Panc1 (cell line): ENCODE measurements at regions not wholly inside any gene's neighbourhood (a gene's known extent, or its start where the extent isn't known, plus 50 kb on each side); places are given as distances from the start of the nearest gene placed in this dataset.

Experiments used
- ATAC-seq: fragments of 200-7000 bp; cut with Tn5 transposase; 2 replicates; pipeline ENCODE4 v1.9.1; 2020; ENCODE audit warnings: mild to moderate bottlenecking, moderate library complexity
- BruUV-seq: library from RNA; stranded (reverse); fragments of 400-500 nt; replicated peaks from 2 replicates; lab custom pipeline; 2021; lab: Mats Ljungman, UMichigan
- CTCF ChIA-PET: fragments of 300-600 bp; sonication (Branson Sonifier 250); formaldehyde crosslinking; loops from one replicate; lab custom pipeline; 2022; ENCODE audit warnings: antibody characterized with exemption; lab: Charles Lee
- POLR2A ChIA-PET: fragments of 300-600 bp; sonication (Branson Sonifier 250); formaldehyde crosslinking; loops from one replicate; lab custom pipeline; 2022; ENCODE audit warnings: antibody characterized with exemption; lab: Charles Lee
- DNase-seq: peaks from one replicate; pipeline ENCODE4 v3.0.0-alpha.2; 2010; ENCODE audit warnings: low read depth, low spot score
- H3K27ac ChIP-seq: 2 replicates; pipeline ENCODE4 v1.5.1; 2011; ENCODE audit warnings: mild to moderate bottlenecking, low read length, inconsistent platforms
- H3K27me3 ChIP-seq: fragments of 200-500 bp; sonication (Bioruptor generic); 2 replicates; pipeline ENCODE4 v1.6.0; 2014; ENCODE audit warnings: low read length, inconsistent platforms; ENCODE audit not compliant: control insufficient read depth, insufficient read depth
- H3K36me3 ChIP-seq: fragments of 200-500 bp; sonication (Bioruptor generic); 2 replicates; pipeline ENCODE4 v1.5.1; 2014; ENCODE audit warnings: inconsistent platforms, mild to moderate bottlenecking, low read length, moderate library complexity; ENCODE audit not compliant: control insufficient read depth, insufficient read depth
- H3K4me1 ChIP-seq: 2 replicates; pipeline ENCODE4 v1.5.1; 2011; ENCODE audit warnings: inconsistent platforms, mild to moderate bottlenecking, low read length, moderate library complexity; ENCODE audit not compliant: control insufficient read depth, insufficient read depth
- H3K4me3 ChIP-seq, 2 experiments: 2 replicates each; pipeline ENCODE4 v1.5.1; 2011 to 2012; ENCODE audit warnings: low read depth in 2 of 2, low read length in 2 of 2, mild to moderate bottlenecking in 2 of 2, inconsistent platforms in 1 of 2, moderate library complexity in 1 of 2
- H3K9me3 ChIP-seq: fragments of 200-500 bp; sonication (Bioruptor generic); 2 replicates; pipeline ENCODE4 v1.5.1; 2014; ENCODE audit warnings: low read depth, mild to moderate bottlenecking, inconsistent platforms, low read length, moderate library complexity; ENCODE audit not compliant: control insufficient read depth, insufficient read depth
- POLR2AphosphoS5 ChIP-seq: IDR thresholded peaks from 2 replicates; pipeline ENCODE4 v1.6.1; 2012; ENCODE audit warnings: mild to moderate bottlenecking, low read depth, low read length, moderate library complexity
- SIN3A ChIP-seq: IDR thresholded peaks from 2 replicates; pipeline ENCODE4 v1.6.1; 2012; ENCODE audit warnings: low read depth, mild to moderate bottlenecking, low read length, moderate library complexity, borderline replicate concordance; ENCODE audit not compliant: insufficient read depth
- TCF7L2 ChIP-seq: IDR thresholded peaks from 2 replicates; pipeline ENCODE4 v1.6.1; 2011; ENCODE audit warnings: mild to moderate bottlenecking, low read depth, low read length, inconsistent platforms
- in situ Hi-C: cut with HindIII; loops from 2 replicates; pipeline ENCODE4 v1.10.0; 2016; ENCODE audit warnings: low sequenced_read_pairs, low pct_unique_long_range_greater_than_20kb
- intact Hi-C: fragments of 100-400 bp; cut with micrococcal nuclease; formaldehyde crosslinking; loops from one replicate; pipeline ENCODE4 v1.10.0; 2022; ENCODE audit not compliant: unreplicated experiment
- TF ChIP-seq, protein P1 (sequence below), 2 experiments: IDR thresholded peaks; 2 replicates each; pipeline ENCODE4 v1.6.1; 2011 to 2012; ENCODE audit warnings: low read depth in 2 of 2, control low read depth in 1 of 2, low read length in 1 of 2, mild to moderate bottlenecking in 1 of 2, moderate library complexity in 1 of 2; ENCODE audit not compliant: insufficient read depth in 1 of 2
- TF ChIP-seq, protein P2 (sequence below): fragments of 450-650 bp; IDR thresholded peaks from 2 replicates; pipeline ENCODE4 v1.5.1; 2017; ENCODE audit warnings: mild to moderate bottlenecking

DNA sequence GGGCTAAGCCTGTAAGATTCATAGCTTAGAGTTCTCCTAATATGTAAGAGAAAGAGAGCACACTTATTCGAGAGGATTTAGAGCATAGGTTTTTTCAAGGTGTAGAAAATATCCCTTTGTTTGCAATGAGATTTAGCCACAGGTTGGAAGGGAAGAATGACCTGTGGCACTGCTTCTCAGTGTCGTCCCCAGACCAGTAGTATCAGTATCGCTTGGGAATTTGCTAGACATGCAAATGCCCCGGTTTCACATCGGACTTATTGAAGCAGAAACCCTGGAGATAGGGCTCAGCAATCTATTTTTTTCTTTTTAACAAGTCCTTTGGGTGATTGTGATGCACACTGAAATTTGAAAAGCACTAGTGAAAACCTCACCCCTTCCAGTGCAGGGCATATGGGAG lies 362.6 kb upstream of the C11orf87 start:
- no peak for DNase-seq
- Histone ChIP-seq H3K36me3 (no peaks in the 10 kb centered on the region), H3K9me3 (no peaks in the 10 kb centered on the region), H3K27ac (no peak overlapping the region), H3K4me3 (no peak overlapping the region), H3K27me3 (no peaks in the 10 kb centered on the region), H3K4me1 (no peaks in the 10 kb centered on the region)
- CTCF ChIA-PET, result no interaction called here
- TF ChIP-seq, protein P1, sequence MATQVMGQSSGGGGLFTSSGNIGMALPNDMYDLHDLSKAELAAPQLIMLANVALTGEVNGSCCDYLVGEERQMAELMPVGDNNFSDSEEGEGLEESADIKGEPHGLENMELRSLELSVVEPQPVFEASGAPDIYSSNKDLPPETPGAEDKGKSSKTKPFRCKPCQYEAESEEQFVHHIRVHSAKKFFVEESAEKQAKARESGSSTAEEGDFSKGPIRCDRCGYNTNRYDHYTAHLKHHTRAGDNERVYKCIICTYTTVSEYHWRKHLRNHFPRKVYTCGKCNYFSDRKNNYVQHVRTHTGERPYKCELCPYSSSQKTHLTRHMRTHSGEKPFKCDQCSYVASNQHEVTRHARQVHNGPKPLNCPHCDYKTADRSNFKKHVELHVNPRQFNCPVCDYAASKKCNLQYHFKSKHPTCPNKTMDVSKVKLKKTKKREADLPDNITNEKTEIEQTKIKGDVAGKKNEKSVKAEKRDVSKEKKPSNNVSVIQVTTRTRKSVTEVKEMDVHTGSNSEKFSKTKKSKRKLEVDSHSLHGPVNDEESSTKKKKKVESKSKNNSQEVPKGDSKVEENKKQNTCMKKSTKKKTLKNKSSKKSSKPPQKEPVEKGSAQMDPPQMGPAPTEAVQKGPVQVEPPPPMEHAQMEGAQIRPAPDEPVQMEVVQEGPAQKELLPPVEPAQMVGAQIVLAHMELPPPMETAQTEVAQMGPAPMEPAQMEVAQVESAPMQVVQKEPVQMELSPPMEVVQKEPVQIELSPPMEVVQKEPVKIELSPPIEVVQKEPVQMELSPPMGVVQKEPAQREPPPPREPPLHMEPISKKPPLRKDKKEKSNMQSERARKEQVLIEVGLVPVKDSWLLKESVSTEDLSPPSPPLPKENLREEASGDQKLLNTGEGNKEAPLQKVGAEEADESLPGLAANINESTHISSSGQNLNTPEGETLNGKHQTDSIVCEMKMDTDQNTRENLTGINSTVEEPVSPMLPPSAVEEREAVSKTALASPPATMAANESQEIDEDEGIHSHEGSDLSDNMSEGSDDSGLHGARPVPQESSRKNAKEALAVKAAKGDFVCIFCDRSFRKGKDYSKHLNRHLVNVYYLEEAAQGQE (IDR thresholded peaks at IDR 0.05; ENCODE audit: insufficient read depth in 1 of 2, low read depth in 2 of 2, low read length in 1 of 2), result no peak
- TF ChIP-seq, protein P2, sequence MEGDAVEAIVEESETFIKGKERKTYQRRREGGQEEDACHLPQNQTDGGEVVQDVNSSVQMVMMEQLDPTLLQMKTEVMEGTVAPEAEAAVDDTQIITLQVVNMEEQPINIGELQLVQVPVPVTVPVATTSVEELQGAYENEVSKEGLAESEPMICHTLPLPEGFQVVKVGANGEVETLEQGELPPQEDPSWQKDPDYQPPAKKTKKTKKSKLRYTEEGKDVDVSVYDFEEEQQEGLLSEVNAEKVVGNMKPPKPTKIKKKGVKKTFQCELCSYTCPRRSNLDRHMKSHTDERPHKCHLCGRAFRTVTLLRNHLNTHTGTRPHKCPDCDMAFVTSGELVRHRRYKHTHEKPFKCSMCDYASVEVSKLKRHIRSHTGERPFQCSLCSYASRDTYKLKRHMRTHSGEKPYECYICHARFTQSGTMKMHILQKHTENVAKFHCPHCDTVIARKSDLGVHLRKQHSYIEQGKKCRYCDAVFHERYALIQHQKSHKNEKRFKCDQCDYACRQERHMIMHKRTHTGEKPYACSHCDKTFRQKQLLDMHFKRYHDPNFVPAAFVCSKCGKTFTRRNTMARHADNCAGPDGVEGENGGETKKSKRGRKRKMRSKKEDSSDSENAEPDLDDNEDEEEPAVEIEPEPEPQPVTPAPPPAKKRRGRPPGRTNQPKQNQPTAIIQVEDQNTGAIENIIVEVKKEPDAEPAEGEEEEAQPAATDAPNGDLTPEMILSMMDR, result no peak
- TF ChIP-seq TCF7L2 (no peak), POLR2AphosphoS5 (no peak), SIN3A (no peak)
- no TSS peak for BruUV-seq
- intact Hi-C loops, result no loop called here
- POLR2A ChIA-PET, result no interaction called here
- no peak for ATAC-seq
- in situ Hi-C loops, result no loop called here

DNA sequence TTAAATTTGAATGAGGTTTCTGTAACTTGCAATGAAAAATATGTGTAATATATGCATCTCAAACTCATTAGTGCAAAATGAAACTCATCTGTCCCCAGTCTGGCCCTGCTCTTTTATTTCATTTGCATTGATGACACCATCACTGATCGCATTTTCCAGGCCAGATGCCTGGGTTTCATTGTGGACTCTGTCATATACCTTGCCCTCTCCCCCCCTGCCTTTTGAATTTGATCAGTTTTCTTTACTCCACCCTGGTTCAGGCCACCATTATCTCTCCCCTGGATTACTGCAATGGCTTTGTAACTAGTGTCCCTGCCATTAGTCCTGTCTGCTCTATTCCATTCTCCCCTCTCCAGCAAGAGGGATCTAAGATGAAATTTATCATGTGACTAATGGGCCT lies 360.6 kb upstream of the C11orf87 start:
- intact Hi-C loops, result no loop called here
- H3K27me3 ChIP-seq, result no peaks in the 10 kb centered on the region
- H3K27ac ChIP-seq, result no peak overlapping the region
- ChIA-PET CTCF (interaction anchor here (0.6 kb wide), 1 partner anchor 86 kb away, joined by 3 read pairs; no protein-coding TSS in a partner anchor), POLR2A (no interaction called here)
- no peaks in the 10 kb centered on the region for H3K4me1 ChIP-seq
- no peaks in the 10 kb centered on the region for H3K9me3 ChIP-seq
- H3K4me3 ChIP-seq, result no peak overlapping the region
- DNase-seq (no peak), ATAC-seq (no peak)
- TF ChIP-seq TCF7L2 (no peak), SIN3A (no peak), POLR2AphosphoS5 (no peak)
- TF ChIP-seq, protein P1 (IDR thresholded peaks at IDR 0.05; ENCODE audit: insufficient read depth in 1 of 2, low read depth in 2 of 2, low read length in 1 of 2), result no peak
- TF ChIP-seq, protein P2, result no peak
- BruUV-seq, result no TSS peak
- in situ Hi-C loops, result no loop called here
- H3K36me3 ChIP-seq, result no peaks in the 10 kb centered on the region
